Endothelial cell of umbilical vein (primary cell): ENCODE measurements at regions not wholly inside any gene's neighbourhood (a gene's known extent, or its start where the extent isn't known, plus 50 kb on each side); places are given as distances from the start of the nearest gene placed in this dataset.
A peak's percentile ranks its signal among the peaks of the same experiment; 100 is the strongest.

Experiments
- BruUV-seq: library from RNA; stranded (reverse); fragments of 400-500 nt; replicated peaks from 2 replicates; lab custom pipeline; 2021; lab: Mats Ljungman, UMichigan
- CTCF ChIA-PET: fragments of 300-600, 350-600 bp; sonication (Branson Sonifier 250); formaldehyde crosslinking; loops from one replicate; lab custom pipeline; 2021; ENCODE audit warnings: antibody characterized with exemption, inconsistent platforms; lab: Charles Lee
- POLR2A ChIA-PET: fragments of 300-600, 350-600 bp; sonication (Branson Sonifier 250); formaldehyde crosslinking; loops from one replicate; lab custom pipeline; 2021; ENCODE audit warnings: antibody characterized with exemption, inconsistent platforms; lab: Charles Lee
- DNase-seq: peaks from one replicate; pipeline ENCODE4 v3.0.0-alpha.2; 2011; ENCODE audit warnings: low read depth, low spot score
- FAIRE-seq: peaks from 2 replicates; lab custom pipeline; 2011; peaks lifted over from hg19 to GRCh38; lab: Jason Lieb, UNC
- H2AFZ ChIP-seq: 2 replicates; pipeline ENCODE4 v1.6.0; 2012; ENCODE audit warnings: low read depth, low read length, control low read depth, inconsistent platforms
- H3K27ac ChIP-seq: 2 replicates; pipeline ENCODE4 v1.5.1; 2011; ENCODE audit warnings: low read depth, mild to moderate bottlenecking, control low read depth, low read length, moderate library complexity; ENCODE audit not compliant: insufficient read depth
- H3K27me3 ChIP-seq, 2 experiments: 2 replicates each; pipeline versions ENCODE4 v1.6.0 to v1.6.1; 2011; ENCODE audit warnings: low read length in 2 of 2, mixed read lengths in 1 of 2; ENCODE audit not compliant: control insufficient read depth in 2 of 2, insufficient read depth in 2 of 2
- H3K36me3 ChIP-seq, 2 experiments: 2 replicates in 1 of 2; 3 replicates in 1 of 2; pipeline ENCODE4 v1.5.1; 2011; ENCODE audit warnings: low read length in 2 of 2, mild to moderate bottlenecking in 1 of 2, moderate library complexity in 1 of 2; ENCODE audit not compliant: control insufficient read depth in 2 of 2, insufficient read depth in 2 of 2; ENCODE audit errors: extremely low read depth in 1 of 2
- H3K4me1 ChIP-seq: 3 replicates; pipeline ENCODE4 v1.5.1; 2011; ENCODE audit warnings: mild to moderate bottlenecking, low read length; ENCODE audit not compliant: control insufficient read depth, insufficient read depth; ENCODE audit errors: extremely low read depth
- H3K4me2 ChIP-seq: 2 replicates; pipeline ENCODE4 v1.6.1; 2011; ENCODE audit warnings: low read length, control low read depth, mixed read lengths; ENCODE audit not compliant: insufficient read depth
- H3K4me3 ChIP-seq, 3 experiments: fragments of 200-600 bp in 1 of 3; sonication (generic), shearing (Covaris generic) in 1 of 3; replicated peaks in 1 of 3; 2 replicates each; pipeline ENCODE4 v1.5.1; 2011 to 2016; ENCODE audit warnings: control low read depth in 3 of 3, low read length in 3 of 3, mild to moderate bottlenecking in 2 of 3, inconsistent platforms in 1 of 3, low read depth in 1 of 3, moderate library complexity in 1 of 3; ENCODE audit not compliant: insufficient read depth in 1 of 3
- H3K79me2 ChIP-seq: 2 replicates; pipeline ENCODE4 v1.6.0; 2012; ENCODE audit warnings: low read length, inconsistent platforms; ENCODE audit not compliant: control insufficient read depth, insufficient read depth
- H3K9ac ChIP-seq: replicated peaks from 2 replicates; pipeline ENCODE3; 2011; ENCODE audit warnings: low read length, control low read depth; ENCODE audit not compliant: insufficient read depth; ENCODE audit errors: extremely low read depth
- H3K9me1 ChIP-seq: replicated peaks from 3 replicates; pipeline ENCODE4 v1.6.0; 2011; ENCODE audit warnings: mild to moderate bottlenecking, low read length; ENCODE audit not compliant: control insufficient read depth, insufficient read depth; ENCODE audit errors: extremely low read depth
- H3K9me3 ChIP-seq: replicated peaks from 2 replicates; pipeline ENCODE4 v1.5.1; 2012; ENCODE audit warnings: low read length, inconsistent platforms; ENCODE audit not compliant: control insufficient read depth, insufficient read depth
- H4K20me1 ChIP-seq: replicated peaks from 2 replicates; pipeline ENCODE3; 2011; ENCODE audit warnings: mild to moderate bottlenecking, low read length; ENCODE audit not compliant: control insufficient read depth, insufficient read depth; ENCODE audit errors: extremely low read depth
- CTCF ChIP-seq, 2 donors: IDR thresholded peaks; 1 replicate in 1 of 2; 2 replicates in 1 of 2; pipeline ENCODE4 v1.5.1; 2011; ENCODE audit warnings: low read length in 2 of 2, mild to moderate bottlenecking in 2 of 2, moderate library complexity in 2 of 2, control low read depth in 1 of 2, inconsistent platforms in 1 of 2, low read depth in 1 of 2; ENCODE audit not compliant: insufficient read depth in 1 of 2; ENCODE audit errors: extremely low read depth in 1 of 2
- EZH2 ChIP-seq: IDR thresholded peaks from 2 replicates; pipeline ENCODE4 v1.6.1; 2012; ENCODE audit warnings: borderline replicate concordance, low read depth, mild to moderate bottlenecking, moderate library complexity, low read length, inconsistent platforms; ENCODE audit not compliant: severe bottlenecking
- FOS ChIP-seq: IDR thresholded peaks from 2 replicates; pipeline ENCODE4 v1.6.1; 2011; ENCODE audit warnings: mild to moderate bottlenecking, low read length, moderate library complexity, borderline replicate concordance; ENCODE audit not compliant: insufficient read depth
- GATA2 ChIP-seq: IDR thresholded peaks from 2 replicates; pipeline ENCODE4 v1.7.0; 2011; ENCODE audit warnings: low read depth, mild to moderate bottlenecking, moderate library complexity, mixed read lengths, low read length; ENCODE audit not compliant: insufficient read length, insufficient read depth
- JUN ChIP-seq: IDR thresholded peaks from 2 replicates; pipeline ENCODE4 v1.6.1; 2011; ENCODE audit warnings: borderline replicate concordance, low read depth; ENCODE audit not compliant: insufficient read length, insufficient read depth
- MAX ChIP-seq: IDR thresholded peaks from 2 replicates; pipeline ENCODE4 v1.6.1; 2011; ENCODE audit not compliant: insufficient read depth, insufficient read length
- POLR2A ChIP-seq: IDR thresholded peaks from 2 replicates; pipeline ENCODE4 v1.6.1; 2012; ENCODE audit warnings: low read depth, mild to moderate bottlenecking, control low read depth, low read length
- POLR2AphosphoS5 ChIP-seq: IDR thresholded peaks from 2 replicates; pipeline ENCODE4 v1.6.1; 2012; ENCODE audit warnings: low read depth, mild to moderate bottlenecking, control low read depth, low read length, moderate library complexity; ENCODE audit not compliant: insufficient read depth
- dilution Hi-C: fragments of 300-500 bp; cut with MboI; formaldehyde crosslinking; loops from one replicate; pipeline ENCODE4 v1.15.0; 2019; ENCODE audit warnings: low sequenced_read_pairs; ENCODE audit not compliant: extremely low pct_ligation_motif_present
- intact Hi-C: fragments of 100-400 bp; cut with micrococcal nuclease; formaldehyde crosslinking; loops from one replicate; pipeline ENCODE4 v1.10.0; 2022

- no peak overlapping the region for H3K27ac ChIP-seq
- H4K20me1 ChIP-seq, result no peaks in the 10 kb centered on the region
- no peak overlapping the region for H3K4me3 ChIP-seq
- H3K9ac ChIP-seq, result no peak overlapping the region
- intact Hi-C loops, result no loop called here
- no peaks in the 10 kb centered on the region for H3K9me3 ChIP-seq
- H3K9me1 ChIP-seq, result no peaks in the 10 kb centered on the region
- no peak for FAIRE-seq
- no peak for DNase-seq
- no peaks in the 10 kb centered on the region for H3K36me3 ChIP-seq
- no TSS peak for BruUV-seq
- ChIA-PET CTCF (no interaction called here), POLR2A (no interaction called here)
- no peak overlapping the region for H2AFZ ChIP-seq
- H3K79me2 ChIP-seq, result no peaks in the 10 kb centered on the region
- peaks cover 0 to 6% of the 10 kb centered on the region in 2 experiments for H3K27me3 ChIP-seq
- dilution Hi-C loops, result no loop called here
- TF ChIP-seq JUN, result no peak
- TF ChIP-seq GATA2, result no peak
- no peak for TF ChIP-seq POLR2A
- no peak for TF ChIP-seq CTCF (IDR thresholded peaks at IDR 0.05; ENCODE audit: extremely low read depth in 1 of 2, insufficient read depth in 1 of 2, low read depth in 1 of 2, low read length in 2 of 2)
- no peak for TF ChIP-seq EZH2
- TF ChIP-seq POLR2AphosphoS5, result no peak
- no peaks in the 10 kb centered on the region for H3K4me1 ChIP-seq
- no peak overlapping the region for H3K4me2 ChIP-seq
Measured at GRCh38 chr10:14450041-14450491, 119.3 kb upstream of the FRMD4A start.

- Histone ChIP-seq H3K36me3 (no peaks in the 10 kb centered on the region), H3K27ac (no peak overlapping the region), H3K4me2 (no peak overlapping the region), H2AFZ (no peak overlapping the region), H3K9me3 (no peaks in the 10 kb centered on the region), H3K79me2 (no peaks in the 10 kb centered on the region), H3K9me1 (no peaks in the 10 kb centered on the region), H3K4me3 (no peak overlapping the region), H4K20me1 (no peaks in the 10 kb centered on the region), H3K9ac (no peak overlapping the region), H3K4me1 (no peaks in the 10 kb centered on the region), H3K27me3 (peaks cover 0 to 6% of the 10 kb centered on the region in 2 experiments)
- TF ChIP-seq FOS (no peak), MAX (peak; percentile 54)
- ChIA-PET POLR2A (no interaction called here), CTCF (no interaction called here)
- DNase-seq (no peak), FAIRE-seq (no peak)
- intact Hi-C loops (no loop called here), dilution Hi-C loops (no loop called here)
- BruUV-seq, result no TSS peak
Measured at GRCh38 chr10:14449293-14449815, 118.6 kb upstream of the FRMD4A start.
